GM19438 (cell line): ENCODE measurements at regions not wholly inside any gene's neighbourhood (a gene's known extent, or its start where the extent isn't known, plus 50 kb on each side); places are given as distances from the start of the nearest gene placed in this dataset.
"Not testable (repeated sequence)": the region's sequence is repeated elsewhere in the genome, so short reads cannot be mapped to it uniquely, and the experiment has no call there.

Experiments used
- ATAC-seq: cut with Tn5 transposase; IDR thresholded peaks from one replicate; pipeline ENCODE4 v1.9.1; 2021; ENCODE audit warnings: low read depth; ENCODE audit not compliant: unreplicated experiment

DNA sequence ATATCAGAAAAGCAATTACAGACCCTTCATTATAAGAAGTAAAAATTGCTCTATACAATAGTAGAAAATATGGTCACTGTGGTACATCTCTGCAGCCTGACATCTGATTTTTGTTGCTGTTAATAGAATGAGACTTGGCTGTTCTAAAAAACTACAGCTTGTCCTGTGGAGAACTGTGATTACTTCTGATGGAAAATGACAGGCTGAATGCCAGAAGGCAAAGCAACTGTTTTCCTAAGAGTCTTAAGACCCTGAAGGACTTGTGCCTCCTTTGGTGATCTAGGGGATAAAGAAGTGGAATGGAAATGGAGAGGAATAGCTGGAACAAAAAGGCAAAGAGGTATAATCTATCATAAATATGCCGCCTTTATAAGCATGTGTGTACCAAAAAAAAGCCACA, 314.8 kb downstream of the BCHE start:
- ATAC-seq = no peak

DNA sequence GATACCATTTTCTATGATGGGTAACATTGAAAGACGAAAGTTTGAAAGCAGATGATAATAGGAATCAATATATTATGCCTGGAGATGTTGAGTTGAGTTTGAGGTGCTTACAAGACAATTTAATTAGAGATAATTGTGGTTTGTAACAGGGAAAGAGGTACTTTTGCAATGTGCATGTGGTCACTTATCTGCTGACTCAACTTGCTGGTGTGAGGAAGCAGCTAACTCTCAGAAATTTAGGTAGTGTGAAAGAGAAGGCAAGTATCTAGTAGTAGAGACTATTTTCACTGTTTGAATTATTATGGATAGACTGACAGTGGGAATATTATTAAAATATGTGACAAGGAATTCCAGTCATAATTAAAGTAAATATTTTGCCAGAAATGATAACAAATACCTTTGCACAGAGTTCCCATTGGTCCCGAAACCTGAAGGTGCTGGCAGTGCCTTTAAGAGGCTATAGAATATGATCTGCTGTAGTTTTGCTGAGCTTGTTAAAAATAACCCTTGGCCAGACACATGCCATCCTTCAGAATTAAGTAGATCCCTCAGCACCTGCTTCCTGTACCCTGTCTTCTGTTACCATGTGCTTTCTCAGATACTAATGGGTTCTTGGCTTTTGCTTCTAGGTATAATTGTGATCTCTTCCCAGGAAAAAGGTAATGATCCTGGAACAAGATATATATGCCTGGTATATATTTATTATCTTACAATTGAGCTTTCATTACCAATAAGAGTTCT, 315.9 kb downstream of the BCHE start:
- no peak for ATAC-seq

DNA sequence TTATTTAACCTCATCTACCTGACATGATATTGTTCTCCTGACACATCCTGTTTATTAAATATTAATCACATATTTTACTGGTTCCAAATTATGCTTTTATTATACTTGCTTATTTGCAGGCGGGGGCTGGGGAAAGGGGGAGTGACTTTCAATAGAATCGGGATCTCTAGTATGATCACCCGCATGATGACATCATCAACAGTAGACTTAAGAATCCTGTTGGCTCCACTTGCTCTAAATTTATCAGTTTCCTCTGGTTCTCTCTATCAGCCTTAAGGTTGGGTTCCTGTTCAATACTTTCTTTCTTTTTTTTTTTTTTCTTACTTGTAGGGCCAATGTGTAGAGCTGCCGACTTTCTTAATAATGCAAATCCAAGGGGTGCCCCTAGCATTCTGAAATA, 317.5 kb downstream of the BCHE start:
- ATAC-seq = no peak

DNA sequence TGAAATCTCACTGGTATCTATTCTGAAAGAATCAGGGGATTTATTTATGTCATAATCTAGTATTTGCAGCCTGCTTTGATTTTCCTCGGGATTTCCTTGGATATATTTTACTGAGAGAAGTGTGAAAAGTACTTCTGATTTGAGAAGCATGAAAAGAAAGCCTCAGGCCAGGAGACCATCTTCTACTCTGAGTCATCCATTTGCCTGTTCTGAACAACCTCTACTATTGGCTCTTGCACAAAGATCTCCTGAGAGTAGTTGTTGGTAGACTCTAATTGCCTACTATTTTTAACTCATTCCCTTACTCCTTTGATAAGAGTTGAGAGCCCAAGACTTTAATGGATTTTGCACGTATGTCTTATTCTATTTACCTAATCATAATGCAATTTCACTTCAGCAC, 318.9 kb downstream of the BCHE start:
- no peak for ATAC-seq

DNA sequence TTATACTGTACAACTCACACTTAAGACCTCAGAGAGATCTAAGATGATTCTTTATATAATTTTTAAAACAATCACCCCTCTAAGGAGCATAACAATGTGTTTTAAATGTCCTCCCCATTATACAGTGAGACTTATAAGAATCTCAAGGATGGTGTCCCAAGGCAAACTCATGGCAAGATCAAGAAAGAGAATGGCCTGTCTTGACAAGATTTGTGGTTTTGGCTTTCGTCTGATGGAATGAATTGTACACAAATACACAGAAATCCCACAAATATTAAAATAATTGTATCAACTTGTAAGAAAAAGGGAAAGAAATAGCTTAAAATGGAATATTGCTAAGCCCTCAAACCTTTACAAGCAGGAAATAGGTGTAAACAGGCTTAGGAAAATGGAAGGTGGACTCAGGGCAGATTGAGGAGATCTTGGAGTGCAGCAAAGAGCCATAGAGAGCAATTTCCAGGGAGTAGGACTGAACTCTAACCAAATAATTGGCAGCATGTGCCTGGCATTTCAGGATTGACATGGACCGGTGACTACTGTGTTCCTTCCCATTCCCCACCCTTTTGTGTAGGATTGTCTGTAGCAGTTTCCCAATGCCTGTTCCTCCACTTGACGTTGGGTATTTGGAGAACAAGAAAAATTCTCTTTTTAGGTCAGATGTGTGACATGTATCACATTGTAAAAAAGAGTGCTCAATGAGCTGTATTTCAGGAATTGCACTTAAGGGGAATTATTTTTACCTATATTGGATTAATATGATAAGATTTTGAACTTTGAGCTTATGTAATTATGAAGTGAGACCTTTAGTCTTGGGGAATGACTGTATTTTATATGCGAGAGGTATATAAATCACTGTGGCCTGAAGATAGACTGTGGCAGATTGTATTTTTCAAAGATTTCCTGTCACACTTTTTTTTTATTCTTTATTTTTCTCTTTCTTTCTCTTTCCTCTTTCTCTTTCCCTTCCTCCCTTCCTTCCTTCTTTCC, 317.8 kb upstream of the SLITRK3 start:
- no peak for ATAC-seq

DNA sequence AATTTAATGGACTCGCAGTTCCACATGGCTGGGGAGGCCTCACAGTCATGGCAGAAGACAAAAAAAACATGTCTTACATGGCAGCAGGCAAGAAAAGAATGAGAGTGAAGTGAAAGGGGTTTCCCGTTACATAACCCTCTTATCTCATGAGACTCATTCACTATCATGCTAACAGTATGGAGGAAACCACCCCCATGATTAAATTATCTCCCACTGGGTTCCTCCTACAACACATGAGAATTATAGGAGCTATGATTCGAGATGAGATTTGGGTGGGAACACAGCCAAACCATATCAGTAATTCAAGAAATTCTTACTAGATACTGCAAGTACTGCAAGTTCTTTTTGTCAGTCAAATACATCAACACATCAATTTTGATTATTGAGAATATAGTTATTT, 311.4 kb upstream of the SLITRK3 start:
- no peak for ATAC-seq

DNA sequence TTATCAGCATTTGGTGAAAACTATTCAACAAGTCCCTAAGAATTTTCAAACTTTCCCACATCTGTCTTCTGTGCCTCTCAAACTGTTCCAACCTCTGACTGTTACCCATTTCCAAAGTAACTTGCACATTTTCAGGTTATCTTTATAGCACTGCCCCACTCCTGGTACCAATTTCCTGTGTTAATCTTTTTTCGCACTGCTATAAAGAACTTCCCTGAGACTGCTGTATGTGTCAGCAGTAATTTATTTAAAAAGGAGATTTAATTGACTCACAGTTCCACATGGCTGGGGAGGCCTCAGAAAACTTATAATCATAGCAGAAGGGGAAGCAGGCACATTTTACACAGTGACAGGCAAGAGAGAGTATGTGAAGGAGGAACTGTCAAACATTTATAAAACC, 310.9 kb upstream of the SLITRK3 start:
- no peak for ATAC-seq

DNA sequence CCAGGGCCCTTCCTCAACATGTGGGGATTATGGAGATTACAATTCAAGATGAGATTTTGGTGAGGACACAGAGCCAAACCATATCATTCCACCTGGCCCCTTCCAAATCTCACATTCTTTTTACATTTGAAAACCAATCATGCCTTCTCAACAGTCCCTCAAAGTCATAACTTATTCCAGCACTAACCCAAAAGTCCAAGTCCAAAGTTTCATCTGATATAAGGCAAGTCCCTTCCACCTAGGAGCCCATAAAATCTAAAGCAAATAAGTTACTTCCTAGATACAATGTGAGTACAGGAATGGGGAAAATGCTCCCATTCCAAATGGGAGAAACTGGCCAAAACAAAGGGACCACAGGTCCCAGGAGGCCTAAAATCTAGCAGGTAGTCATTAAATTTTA, 309.5 kb upstream of the SLITRK3 start:
- ATAC-seq = no peak

DNA sequence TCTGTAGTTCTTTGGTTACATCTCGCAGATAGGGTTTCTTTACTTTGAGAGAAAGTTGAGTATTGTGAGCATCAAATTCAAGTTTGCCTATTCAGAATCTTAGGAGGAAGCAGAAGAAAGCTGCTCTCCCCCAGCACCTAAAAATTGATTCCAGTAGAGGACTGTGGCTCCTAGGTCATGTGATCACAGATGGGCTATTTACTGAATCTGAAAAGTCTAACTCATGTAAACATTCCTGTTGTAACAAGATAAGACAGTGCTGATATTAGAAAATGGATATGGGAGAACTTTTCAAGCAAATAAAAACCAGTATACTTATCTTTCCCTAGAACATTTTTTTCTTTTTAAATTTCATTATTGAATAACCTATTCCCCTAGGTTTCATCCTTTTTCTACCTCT, 308.4 kb upstream of the SLITRK3 start:
- no peak for ATAC-seq

DNA sequence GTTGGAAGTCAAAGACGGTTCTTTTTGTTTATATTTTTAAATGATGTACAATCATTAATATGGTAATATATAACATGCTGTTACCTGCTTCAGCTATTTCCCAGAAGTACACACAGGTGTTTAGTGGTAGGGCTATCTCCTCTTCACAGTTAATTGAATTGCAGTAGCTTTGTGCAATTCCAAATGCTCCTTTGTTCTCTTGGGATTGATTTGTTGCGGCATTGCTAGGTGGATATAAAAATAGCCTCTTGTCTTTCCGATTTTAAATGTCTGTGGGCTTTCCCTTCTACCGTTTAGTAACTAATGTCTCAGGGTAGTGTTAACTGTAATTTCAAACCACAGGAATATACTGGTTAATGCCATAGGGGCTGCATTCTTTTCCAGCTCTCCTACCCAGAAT, 307.6 kb upstream of the SLITRK3 start:
- ATAC-seq = no peak

DNA sequence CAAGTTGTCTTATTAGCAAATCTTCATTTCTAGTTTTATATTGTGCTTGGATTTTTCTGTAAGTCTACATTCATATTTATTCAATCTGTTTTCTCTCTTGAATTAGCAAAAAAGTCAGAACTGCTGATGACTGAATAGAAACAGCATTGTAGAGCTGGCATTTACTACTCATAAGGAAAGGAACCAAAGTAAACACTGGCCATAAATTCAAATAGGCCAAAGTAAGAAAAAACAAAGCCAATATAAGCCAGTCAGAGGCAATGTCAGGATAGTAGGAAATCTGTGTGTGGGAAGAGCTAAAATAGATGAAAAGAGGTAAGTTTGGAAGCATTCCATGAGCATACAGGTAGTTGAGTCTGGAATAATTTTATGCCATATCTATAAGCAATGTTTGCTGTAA, 307.2 kb upstream of the SLITRK3 start:
- ATAC-seq = no peak

DNA sequence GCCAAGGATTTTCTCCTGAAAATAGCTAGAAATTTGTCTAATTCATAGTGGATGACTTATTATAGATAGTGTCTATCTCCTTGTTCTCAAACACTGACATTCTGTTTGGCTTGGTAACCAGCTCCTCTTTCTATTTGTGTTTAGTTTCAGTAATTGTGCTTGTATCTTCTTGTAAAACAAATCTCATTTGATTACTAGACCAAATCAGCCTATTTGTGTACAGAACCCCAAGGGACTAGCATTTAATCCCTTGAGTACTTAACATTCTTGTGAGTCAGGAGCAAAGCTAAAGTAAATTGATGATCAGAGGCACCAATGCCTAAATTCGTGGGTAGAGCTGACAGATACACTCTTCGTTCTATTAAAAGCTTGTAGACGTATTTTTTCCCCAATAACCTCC, 306.5 kb upstream of the SLITRK3 start:
- no peak for ATAC-seq

DNA sequence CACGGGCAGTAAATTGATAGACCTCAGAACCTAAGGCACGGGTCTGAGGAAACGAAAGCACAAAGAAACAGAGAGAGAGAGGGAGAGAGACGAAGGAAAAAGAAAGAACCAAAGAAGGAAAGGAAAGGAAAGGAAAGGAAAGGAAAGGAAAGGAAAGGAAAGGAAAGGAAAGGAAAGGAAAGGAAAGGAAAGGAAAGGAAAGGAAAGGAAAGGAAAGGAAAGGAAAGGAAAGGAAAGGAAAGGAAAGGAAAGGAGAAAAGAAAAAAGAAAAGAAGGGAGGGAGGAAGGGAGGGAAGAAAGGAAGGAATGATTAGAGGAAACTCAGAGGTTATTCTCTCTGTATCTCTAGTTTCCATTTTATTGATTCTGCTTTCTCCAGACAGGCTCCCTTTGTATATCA, 302.6 kb upstream of the SLITRK3 start:
- not testable (repeated sequence) for ATAC-seq

DNA sequence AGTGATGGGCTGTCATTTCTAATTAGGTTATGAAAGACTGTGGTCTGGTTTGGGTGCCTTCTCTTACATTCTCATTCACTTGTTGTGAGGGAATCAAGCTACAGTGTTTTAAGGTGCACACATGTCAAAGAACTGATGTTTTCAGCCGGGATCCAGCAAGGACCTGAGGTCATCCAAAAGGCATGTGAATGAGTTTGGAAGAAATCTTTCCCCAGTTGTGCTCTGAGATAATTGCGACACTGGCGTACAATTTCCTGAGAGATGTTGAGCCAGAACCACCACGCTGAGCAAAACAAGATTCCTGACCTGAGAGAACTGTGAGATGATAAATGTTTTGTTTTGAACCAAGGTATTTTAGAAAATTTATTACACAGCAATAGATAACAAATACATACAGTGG, 295.3 kb upstream of the SLITRK3 start:
- no peak for ATAC-seq

DNA sequence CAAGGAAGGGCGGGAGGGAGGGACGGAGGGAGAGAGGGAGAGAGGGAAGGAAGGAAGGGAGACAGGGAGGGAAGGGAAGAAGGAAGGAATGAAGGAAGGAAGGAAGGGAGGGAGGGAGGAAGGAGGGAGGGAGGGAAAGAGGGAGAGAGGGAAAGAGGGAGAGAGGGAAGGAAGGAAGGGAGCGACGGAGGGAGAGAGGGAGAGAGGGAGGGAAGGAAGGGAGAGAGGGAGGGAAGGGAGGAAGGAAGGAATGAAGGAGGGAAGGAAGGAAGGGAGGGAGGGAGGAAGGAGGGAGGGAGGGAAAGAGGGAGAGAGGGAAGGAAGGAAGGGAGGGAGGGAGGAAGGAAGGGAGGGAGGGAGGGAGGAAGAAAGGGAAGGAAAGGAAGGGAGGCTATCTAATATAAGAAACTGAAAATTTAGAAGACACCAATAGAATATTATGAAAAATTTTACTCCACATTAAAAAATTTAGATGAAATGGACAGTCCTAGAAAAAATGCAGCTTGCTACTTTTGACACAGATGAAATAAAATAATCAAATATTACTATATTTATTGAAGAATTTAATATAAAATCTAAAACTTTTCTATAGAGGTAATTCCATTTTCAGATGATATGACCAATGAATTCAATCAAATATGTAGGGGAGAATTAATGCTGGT, 280.3 kb upstream of the SLITRK3 start:
- ATAC-seq = no peak

DNA sequence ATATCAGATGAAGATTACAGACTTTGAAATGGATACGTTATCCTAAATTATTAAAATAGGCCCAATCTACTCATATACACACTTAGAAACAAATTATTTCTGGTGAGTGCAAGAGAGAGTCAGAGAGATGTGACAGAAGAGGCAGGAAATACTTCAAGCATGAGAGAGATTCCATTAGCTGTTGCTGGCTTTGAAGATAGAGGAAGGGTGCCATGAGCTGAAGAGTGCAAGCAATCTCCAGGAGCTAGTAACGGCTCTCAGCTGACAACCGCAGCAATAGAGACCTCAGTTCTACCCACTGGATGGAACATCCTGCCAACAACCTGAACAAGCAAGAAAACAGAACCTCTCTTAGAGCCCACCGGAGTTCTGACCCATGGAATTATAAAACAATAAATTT, 270.7 kb upstream of the SLITRK3 start:
- no peak for ATAC-seq

DNA sequence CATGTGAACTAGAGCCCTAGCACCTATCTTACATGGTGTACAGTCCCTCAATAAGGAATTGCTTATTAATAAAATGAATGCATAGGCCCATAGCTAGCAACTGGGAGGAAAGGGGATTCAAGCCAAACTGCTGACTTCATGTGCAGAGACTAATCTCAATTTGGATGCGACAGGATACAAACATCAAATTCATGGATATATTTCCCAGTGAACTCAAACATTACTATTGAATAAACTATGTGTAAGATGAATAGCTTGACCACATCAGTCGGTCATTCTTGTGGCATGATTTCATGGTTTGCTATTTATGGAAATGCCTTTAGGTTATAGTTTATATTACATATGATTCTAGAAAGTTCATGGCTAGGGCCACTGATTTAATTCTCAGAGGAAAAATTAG, 268.6 kb upstream of the SLITRK3 start:
- no peak for ATAC-seq

DNA sequence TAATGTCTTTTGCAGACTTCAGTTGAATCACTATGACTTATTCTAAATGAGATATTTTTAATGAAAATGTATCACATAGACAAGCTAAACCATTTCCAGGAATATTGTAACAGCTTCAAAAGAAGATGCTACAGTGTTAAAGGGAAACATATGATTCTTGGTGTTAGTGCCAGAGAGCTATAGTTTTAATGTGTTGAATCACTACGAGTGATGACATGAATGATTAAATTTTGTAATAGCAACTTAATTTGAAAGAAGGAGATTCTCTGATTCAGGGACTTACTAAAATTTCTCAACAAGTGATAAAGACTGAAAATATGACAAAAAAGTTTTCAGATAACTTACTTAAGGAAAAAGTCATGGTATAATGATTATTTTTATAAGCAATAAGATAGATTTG, 267.3 kb upstream of the SLITRK3 start:
- no peak for ATAC-seq

DNA sequence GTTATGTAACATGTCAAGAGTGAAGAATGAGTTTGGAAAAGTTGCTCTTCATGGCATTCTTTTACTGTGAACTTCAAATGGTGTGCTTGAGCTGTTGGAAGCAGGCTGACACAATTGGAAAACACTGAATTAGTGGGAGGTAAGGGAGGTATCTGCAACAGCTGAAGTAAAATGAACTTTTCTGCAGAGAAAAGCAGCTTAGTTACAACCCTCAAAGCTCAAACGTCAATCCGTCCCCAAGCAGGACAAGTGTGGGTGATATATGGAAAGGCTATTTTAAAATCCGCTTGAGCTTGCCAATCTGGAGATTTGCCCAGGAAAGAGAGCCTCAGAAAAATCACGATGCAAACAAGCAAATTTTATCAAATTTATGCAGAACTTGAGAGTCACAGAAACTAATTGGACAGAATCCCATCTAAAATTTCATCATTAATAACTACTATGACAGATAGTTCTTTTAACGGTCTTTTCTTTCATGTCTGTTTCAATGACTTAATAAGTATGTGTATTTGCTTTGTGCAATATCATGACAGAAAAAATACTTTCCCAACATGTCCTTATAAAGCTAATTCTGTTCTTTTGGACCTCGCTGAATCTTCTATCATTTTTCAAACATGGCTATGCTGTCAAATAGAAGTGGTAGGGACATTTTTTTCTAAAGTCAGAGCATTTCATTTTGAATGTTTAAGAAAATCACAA, 266.6 kb upstream of the SLITRK3 start:
- no peak for ATAC-seq

DNA sequence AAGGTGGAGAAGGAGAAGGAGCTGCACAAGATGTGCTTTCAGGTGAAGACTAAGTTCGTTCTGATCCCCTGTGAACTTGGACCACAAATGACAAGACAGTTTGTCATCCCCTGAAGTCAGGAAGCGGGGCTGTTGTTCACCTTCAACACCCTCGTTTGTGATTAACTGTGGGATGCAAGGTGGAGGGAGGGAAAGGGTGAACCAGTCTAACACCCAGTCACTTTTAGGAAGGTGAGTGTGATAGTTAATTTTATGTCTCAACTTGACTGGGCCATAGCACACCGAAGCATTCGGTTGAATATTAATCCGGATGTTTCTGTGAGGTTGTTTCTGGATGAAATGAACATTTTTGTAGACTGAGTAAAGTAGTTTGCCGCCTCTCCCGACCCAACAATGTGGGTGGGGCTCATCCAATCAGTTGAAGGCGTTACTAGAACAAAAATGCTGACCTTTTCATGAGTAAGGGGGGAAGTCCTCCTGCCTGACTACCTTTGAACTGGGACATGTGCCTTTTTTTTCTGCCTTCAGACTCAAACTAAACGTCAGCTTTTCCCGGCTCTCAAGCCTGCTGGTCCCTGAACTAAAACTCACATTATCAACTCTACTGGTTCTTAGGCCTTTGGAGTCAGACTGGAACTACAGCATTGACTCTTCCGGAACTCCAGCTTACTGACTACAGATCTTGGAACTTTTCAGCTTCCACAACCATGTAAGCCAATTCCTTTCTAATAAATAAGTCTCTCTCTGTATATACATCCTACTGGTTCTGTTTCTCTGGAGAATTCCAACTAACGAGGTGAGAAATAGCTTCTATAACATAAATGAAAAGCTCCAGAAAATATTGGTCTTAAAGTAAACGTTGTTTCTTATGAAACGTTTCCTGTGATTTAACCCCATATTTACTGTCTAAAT, 264.0 kb upstream of the SLITRK3 start:
- no peak for ATAC-seq
